HUES6 (cell line): ENCODE measurements at regions not wholly inside any gene's neighbourhood (a gene's known extent, or its start where the extent isn't known, plus 50 kb on each side); places are given as distances from the start of the nearest gene placed in this dataset.
"Not testable (repeated sequence)": the region's sequence is repeated elsewhere in the genome, so short reads cannot be mapped to it uniquely, and the experiment has no call there.

ENCODE experiments used
- H3K27ac ChIP-seq: 2 replicates; pipeline ENCODE4 v1.7.0; 2013; ENCODE audit warnings: low read depth, mild to moderate bottlenecking, low read length, inconsistent platforms
- H3K27me3 ChIP-seq: 2 replicates; pipeline ENCODE4 v1.6.1; 2013; ENCODE audit warnings: low read length; ENCODE audit not compliant: control insufficient read depth, insufficient read depth
- H3K36me3 ChIP-seq: 2 replicates; pipeline ENCODE4 v1.6.1; 2013; ENCODE audit warnings: low read length; ENCODE audit not compliant: control insufficient read depth, insufficient read depth
- H3K4me1 ChIP-seq: 2 replicates; pipeline ENCODE4 v1.6.1; 2013; ENCODE audit warnings: low read length; ENCODE audit not compliant: control insufficient read depth, insufficient read depth
- H3K4me3 ChIP-seq: 2 replicates; pipeline ENCODE4 v1.5.1; 2013; ENCODE audit warnings: low read depth, low read length
- H3K9ac ChIP-seq: one replicate; pipeline ENCODE4 v1.6.1; 2013; ENCODE audit warnings: mild to moderate bottlenecking, low read length
- H3K9me3 ChIP-seq: 2 replicates; pipeline ENCODE4 v1.6.1; 2013; ENCODE audit warnings: low read depth, low read length; ENCODE audit not compliant: control insufficient read depth, insufficient read depth

DNA sequence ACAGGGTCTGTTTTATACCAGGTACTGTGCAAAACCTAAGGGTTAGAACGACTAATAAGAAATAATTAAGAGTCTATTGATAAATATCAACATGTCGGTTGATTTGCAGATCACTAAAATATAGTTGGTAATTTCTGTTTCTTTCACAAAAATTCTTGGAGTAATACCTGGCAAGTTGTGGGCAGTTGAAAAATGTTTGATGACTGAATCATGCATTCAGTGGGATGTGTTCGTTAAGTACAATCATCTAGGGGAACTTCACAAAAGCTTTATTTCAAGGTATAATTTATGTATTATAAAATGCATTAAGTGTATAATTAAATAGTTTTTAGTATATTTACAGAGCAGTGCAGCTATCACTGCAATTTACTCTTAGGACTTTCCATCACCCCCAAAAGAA, 120.0 kb downstream of the KCNA5 start:
- H3K4me3 ChIP-seq: no peak overlapping the region

GRCh38 chr12:5165296-5165970, 121.8 kb downstream of the KCNA5 start:
- no peaks in the 10 kb centered on the region for H3K27me3 ChIP-seq
- peaks cover 11% of the 10 kb centered on the region; the same call in 1 of the 2 replicates for H3K4me1 ChIP-seq
- no peaks in the 10 kb centered on the region for H3K9me3 ChIP-seq
- no peaks in the 10 kb centered on the region for H3K36me3 ChIP-seq
- no peak overlapping the region for H3K27ac ChIP-seq
- H3K9ac ChIP-seq: no peak overlapping the region
- H3K4me3 ChIP-seq: no peak overlapping the region

More for the DNA sequence above, 120.0 kb downstream of the KCNA5 start:
- Histone ChIP-seq H3K9ac (no peak overlapping the region), H3K4me1 (peaks cover 11% of the 10 kb centered on the region; the same call in 1 of the 2 replicates), H3K36me3 (no peaks in the 10 kb centered on the region), H3K27ac (no peak overlapping the region), H3K27me3 (no peaks in the 10 kb centered on the region), H3K9me3 (no peaks in the 10 kb centered on the region)

DNA sequence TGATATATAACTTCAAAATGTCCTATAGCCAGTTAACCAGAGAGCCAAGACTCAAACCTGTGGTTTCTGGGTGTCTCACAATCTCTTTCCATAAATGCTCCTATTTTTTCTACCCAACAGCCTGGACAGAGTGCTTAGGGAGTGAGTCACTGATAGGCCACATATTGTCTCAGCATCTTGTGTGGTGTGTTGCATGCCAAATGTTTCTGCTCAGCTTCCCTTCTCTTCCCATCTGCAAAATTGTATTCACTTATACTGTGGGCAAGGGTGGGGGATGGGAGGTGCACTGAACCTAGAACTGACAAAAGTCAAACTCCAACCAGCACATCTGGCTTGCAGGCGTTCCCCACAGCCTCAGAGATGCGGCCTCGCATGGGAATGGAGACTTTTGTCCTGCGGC, 123.3 kb downstream of the KCNA5 start:
- no peak overlapping the region for H3K9ac ChIP-seq
- H3K36me3 ChIP-seq: no peaks in the 10 kb centered on the region
- no peak overlapping the region for H3K27ac ChIP-seq
- no peaks in the 10 kb centered on the region for H3K9me3 ChIP-seq
- no peak overlapping the region for H3K4me3 ChIP-seq
- H3K4me1 ChIP-seq: peaks cover 11% of the 10 kb centered on the region; the same call in 1 of the 2 replicates
- H3K27me3 ChIP-seq: no peaks in the 10 kb centered on the region

DNA sequence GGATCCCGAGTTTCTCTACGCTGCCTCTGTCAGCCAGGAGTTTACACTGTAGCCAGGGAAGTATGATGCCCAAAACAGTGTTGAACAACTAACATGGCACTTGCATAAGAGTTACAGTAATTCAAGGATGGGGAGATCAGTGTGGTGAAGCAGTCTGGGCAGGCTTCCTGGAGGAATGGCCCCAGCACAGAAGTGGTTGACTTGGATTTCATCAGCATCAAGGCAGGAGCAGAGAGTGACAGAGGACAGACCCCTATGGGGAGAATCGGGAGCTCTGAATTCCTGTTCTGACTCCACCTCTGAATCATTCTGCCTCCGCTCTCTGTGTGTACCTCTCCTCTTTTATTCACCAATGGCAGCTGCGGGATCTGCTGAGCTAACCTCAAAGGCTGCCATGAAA, 124.5 kb downstream of the KCNA5 start:
- Histone ChIP-seq H3K9ac (no peak overlapping the region), H3K4me1 (peaks cover 11% of the 10 kb centered on the region; the same call in 1 of the 2 replicates), H3K27ac (no peak overlapping the region), H3K4me3 (no peak overlapping the region), H3K36me3 (no peaks in the 10 kb centered on the region), H3K27me3 (no peaks in the 10 kb centered on the region), H3K9me3 (no peaks in the 10 kb centered on the region)

GRCh38 chr12:5170844-5171243, 127.2 kb downstream of the KCNA5 start:
- Histone ChIP-seq H3K4me3 (no peak overlapping the region), H3K9ac (no peak overlapping the region), H3K36me3 (no peaks in the 10 kb centered on the region), H3K9me3 (no peaks in the 10 kb centered on the region), H3K27ac (no peak overlapping the region), H3K27me3 (no peaks in the 10 kb centered on the region), H3K4me1 (peaks cover 11% of the 10 kb centered on the region; the same call in 1 of the 2 replicates)

- no peak overlapping the region for H3K27ac ChIP-seq
- no peaks in the 10 kb centered on the region for H3K27me3 ChIP-seq
- H3K4me3 ChIP-seq: no peak overlapping the region
- no peaks in the 10 kb centered on the region for H3K36me3 ChIP-seq
- H3K9ac ChIP-seq: no peak overlapping the region
- H3K4me1 ChIP-seq: peaks cover 11% of the 10 kb centered on the region; the same call in 1 of the 2 replicates
- no peaks in the 10 kb centered on the region for H3K9me3 ChIP-seq
These were observed 128.0 kb downstream of the KCNA5 start for GRCh38 chr12:5171701-5172100.

- Histone ChIP-seq H3K27me3 (no peaks in the 10 kb centered on the region), H3K4me3 (no peak overlapping the region), H3K9me3 (no peaks in the 10 kb centered on the region), H3K4me1 (0 out of 2 replicates have a peak, but pooled peaks cover 1% of the 10 kb centered on the region), H3K27ac (no peak overlapping the region), H3K36me3 (no peaks in the 10 kb centered on the region), H3K9ac (no peak overlapping the region)
These were observed 129.2 kb downstream of the KCNA5 start for GRCh38 chr12:5172886-5173285.

- Histone ChIP-seq H3K4me3 (no peak overlapping the region), H3K27ac (no peak overlapping the region), H3K27me3 (0 out of 2 replicates have a peak, but pooled peaks cover 3% of the 10 kb centered on the region), H3K9me3 (no peaks in the 10 kb centered on the region), H3K9ac (no peak overlapping the region), H3K4me1 (no peaks in the 10 kb centered on the region), H3K36me3 (no peaks in the 10 kb centered on the region)
These were observed 129.9 kb downstream of the KCNA5 start for GRCh38 chr12:5173511-5174011.

GRCh38 chr12:5175415-5175814, 131.7 kb downstream of the KCNA5 start:
- not testable (repeated sequence) for H3K27me3 ChIP-seq, H3K4me3 ChIP-seq, H3K36me3 ChIP-seq, H3K4me1 ChIP-seq, H3K27ac ChIP-seq, H3K9me3 ChIP-seq, H3K9ac ChIP-seq

DNA sequence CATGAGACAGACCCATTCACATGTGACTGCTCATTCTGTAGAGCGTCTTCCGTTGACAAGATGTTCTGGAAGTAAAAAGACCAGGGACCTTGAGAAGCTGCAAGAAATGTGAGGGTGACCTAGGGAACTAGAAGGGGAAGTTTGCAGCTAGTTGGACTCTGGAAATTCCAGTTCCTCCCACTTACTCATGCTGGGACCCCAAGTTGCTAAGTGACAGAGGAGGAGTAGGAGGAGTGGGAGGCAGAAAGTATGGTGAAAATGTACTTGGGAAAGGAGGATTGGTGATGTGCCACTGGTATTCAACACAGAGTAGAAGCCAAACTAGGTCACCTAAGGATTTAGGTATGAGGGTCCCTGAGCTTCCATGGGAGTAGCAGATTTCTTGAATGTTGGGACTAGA, 132.4 kb downstream of the KCNA5 start:
- no peak overlapping the region for H3K9ac ChIP-seq
- H3K27ac ChIP-seq: no peak overlapping the region
- 0 out of 2 replicates have a peak, but pooled peaks cover 3% of the 10 kb centered on the region for H3K27me3 ChIP-seq
- no peaks in the 10 kb centered on the region for H3K36me3 ChIP-seq
- H3K4me3 ChIP-seq: no peak overlapping the region
- H3K4me1 ChIP-seq: no peaks in the 10 kb centered on the region
- H3K9me3 ChIP-seq: no peaks in the 10 kb centered on the region

DNA sequence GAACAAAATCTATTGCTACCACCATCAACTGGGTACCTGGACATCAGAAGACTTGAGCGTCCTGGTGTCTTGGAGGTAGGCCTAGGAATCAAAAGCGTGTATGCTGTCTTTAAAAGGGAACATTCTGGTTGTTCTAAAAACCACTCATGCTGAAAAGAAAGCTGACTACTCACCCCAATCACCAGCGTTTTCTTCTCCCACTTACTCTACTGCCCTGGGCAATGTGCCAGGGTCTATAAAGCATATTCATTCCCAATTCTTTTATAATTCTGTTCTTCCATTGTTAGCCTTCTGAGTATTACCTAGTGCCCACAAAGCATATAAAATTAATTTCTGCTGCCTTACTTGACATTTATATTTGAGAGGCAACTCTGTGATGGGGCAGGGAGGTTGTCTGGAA, 133.4 kb downstream of the KCNA5 start:
- no peak overlapping the region for H3K9ac ChIP-seq
- H3K27me3 ChIP-seq: 0 out of 2 replicates have a peak, but pooled peaks cover 3% of the 10 kb centered on the region
- H3K27ac ChIP-seq: no peak overlapping the region
- H3K4me1 ChIP-seq: no peaks in the 10 kb centered on the region
- no peaks in the 10 kb centered on the region for H3K36me3 ChIP-seq
- H3K4me3 ChIP-seq: no peak overlapping the region
- H3K9me3 ChIP-seq: no peaks in the 10 kb centered on the region
